ENCODE measurements at regions not wholly inside any gene's neighbourhood (a gene's known extent, or its start where the extent isn't known, plus 50 kb on each side); places are given as distances from the start of the nearest gene placed in this dataset.

- no peak for TF ChIP-seq CTCF (conservative IDR thresholded peaks at IDR 0.05; ENCODE audit: low read depth, low read length)
- TF ChIP-seq EZH2 (IDR thresholded peaks at IDR 0.05; ENCODE audit: borderline replicate concordance, low read depth, low read length, poor library complexity, severe bottlenecking), result no peak
Observed at GRCh38 chr2:209008636-209009287, 415.1 kb upstream of the MAP2 start.

All from A673 (cell line).